ENCODE measurements at regions not wholly inside any gene's neighbourhood (a gene's known extent, or its start where the extent isn't known, plus 50 kb on each side); places are given as distances from the start of the nearest gene placed in this dataset.

- TF ChIP-seq CTCF (IDR thresholded peaks at IDR 0.05) (no peak), REST (IDR thresholded peaks at IDR 0.05; ENCODE audit: insufficient read depth in 1 of 2, low read depth in 2 of 2, low read length in 1 of 2) (no peak), POLR2AphosphoS5 (IDR thresholded peaks at IDR 0.05; ENCODE audit: low read depth, low read length) (no peak), TCF7L2 (IDR thresholded peaks at IDR 0.05; ENCODE audit: low read depth, low read length) (no peak)
Observed at GRCh38 chr21:35426897-35427296, 377.8 kb upstream of the RUNX1 start.
